Hematopoietic multipotent progenitor cell treated with erythropoietin and hydrocortisone succinate and interleukin-3 and kit ligand, for 4 days (in vitro differentiated cells): ENCODE measurements at regions not wholly inside any gene's neighbourhood (a gene's known extent, or its start where the extent isn't known, plus 50 kb on each side); places are given as distances from the start of the nearest gene placed in this dataset.

Source experiments
- DNase-seq: peaks from one replicate; pipeline ENCODE4 v3.0.0-alpha.2; 2015

DNA sequence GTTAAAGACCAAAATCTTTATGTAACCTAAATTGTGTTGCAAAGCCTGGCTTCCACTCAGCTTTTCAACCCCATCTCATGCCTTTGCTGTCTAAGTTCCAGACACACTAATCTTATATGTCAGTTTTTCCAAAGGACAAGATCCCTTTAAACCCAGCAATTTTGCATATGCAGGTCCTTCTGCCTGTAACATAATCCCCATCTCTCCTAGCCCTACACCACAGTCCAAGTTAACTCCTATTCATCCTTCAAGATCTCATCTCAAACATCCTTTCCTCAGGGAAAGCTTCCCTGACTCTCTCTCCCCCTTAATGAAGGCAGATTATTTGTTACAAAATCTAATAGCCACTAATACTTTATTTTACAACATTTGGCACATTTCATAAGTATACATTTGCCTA, 366.3 kb downstream of the PLPP3 start:
- DNase-seq: no peak

DNA sequence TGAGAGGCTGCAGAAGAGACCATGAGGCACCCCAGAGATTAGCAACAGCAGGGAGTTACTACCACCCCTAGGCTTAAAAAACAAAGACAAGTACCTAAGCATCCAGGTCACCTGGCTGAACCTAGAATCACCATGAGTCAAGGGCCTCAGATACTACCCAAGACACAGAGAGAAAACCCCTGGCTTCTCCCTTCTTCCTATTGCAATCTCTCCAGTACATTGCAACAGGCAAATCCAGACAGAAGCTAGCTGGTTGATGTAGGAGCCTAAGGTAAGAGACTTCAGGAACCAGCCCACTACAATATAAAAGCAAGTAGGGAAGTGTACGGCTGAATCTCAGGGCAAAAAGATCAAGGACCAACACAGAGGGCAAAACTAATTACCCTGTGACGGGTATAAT, 367.2 kb downstream of the PLPP3 start:
- no peak for DNase-seq

DNA sequence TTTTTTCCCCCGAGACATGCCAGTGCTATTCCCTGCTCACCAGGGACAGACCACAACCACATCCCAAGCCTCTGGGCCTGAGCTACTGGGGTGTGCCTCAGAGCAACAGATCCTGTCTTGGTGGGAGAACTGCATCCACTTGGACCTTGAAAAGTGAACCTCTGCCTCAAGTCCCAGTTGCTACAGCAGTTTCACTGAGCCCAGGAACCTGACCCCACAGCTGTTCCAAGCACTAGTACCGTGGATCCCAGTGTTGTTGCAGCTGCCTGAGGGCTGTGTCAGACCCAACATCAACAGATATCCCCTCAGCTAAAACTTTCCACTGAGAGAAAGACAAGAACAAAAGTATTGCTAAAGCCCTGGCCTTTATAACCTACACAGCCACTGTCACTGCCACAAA, 373.0 kb downstream of the PLPP3 start:
- no peak for DNase-seq

DNA sequence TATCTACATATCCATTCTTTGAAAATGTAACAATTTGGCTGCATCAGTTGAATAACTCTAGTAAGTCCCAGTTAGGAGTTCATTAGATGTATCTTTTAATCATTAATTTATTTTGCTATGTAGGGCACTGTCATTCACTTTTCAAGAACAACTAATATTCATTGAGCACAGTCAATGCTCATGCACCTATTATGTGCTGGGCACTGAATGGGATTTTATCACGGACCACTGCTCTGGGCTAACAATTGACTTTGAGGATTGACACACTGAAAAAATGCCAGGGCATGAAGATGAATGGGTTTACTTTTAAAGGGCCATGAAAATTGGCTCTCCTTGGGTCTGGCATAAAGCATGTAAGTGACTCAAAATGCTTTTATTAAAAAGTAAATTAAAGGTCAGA, 375.2 kb downstream of the PLPP3 start:
- no peak for DNase-seq

DNA sequence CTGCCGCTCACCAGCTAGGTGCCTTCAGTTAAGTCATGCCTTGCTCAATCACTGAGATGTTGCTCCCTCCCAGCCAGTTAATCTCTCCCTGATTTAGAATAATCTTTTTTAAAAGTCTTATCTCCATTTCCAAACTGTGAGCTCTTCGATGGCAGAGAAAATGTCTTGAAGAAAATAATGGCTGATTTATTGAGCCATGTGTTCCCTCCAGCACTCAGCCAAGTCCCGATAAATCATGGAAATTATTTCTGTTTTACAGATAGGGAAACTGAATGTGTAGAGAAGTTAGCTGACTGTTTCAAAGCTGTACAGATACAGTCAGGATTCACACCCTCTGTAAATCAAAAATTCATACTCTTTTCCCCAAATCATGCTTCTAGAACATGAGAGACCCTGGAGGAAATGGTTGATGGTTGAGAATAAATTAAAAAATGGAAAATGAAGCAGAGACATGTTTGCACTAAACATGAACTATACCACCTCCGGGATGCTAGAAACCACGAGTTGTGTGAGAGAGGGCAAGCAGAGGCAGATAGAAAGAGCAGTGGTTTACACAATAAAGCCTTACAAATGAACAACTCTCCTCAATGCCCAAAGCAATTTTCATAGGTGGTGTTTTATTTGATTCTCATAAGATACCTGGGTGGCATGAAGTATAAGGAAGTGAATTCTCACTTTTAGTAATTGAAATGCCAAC, 376.4 kb downstream of the PLPP3 start:
- no peak for DNase-seq

GRCh38 chr1:56202186-56202585, 377.2 kb downstream of the PLPP3 start:
- no peak for DNase-seq

DNA sequence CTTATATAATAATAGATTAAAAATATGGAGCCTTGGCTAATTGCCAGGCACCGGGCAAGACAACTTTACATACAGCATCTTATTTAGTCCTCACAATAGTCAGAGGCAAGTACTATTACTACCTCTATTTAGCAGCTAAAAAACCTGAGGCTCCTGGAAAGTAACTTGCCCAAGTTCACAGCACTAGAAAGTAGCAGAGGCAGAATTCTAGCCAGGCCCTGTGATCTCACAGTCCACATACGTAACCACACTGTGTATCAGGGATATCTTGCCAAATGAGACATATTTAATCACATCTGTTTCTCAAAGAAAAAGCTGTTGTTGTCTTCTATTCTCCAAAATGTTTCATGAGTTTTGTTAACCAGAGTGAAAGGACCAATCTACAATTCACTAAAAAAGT, 378.5 kb downstream of the PLPP3 start:
- DNase-seq: no peak

DNA sequence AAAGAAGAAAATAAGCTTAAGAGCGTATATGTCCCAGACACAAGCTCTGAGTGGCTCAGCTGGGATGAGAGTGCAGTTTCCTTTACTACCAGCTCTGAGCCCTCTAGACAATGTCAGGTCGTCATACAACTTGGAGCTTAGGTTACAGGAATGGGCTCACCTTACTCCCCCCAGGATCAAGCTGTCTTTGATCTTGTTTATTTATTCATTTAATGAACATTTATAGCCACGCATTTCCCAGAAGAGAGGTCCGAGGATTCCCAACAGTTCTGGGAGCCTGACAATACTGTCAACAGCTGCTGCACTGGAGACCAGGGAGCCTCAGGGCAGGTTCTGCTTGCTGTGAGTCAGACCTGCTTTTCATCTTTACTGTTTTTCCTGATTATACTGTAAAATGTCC, 378.9 kb downstream of the PLPP3 start:
- no peak for DNase-seq

GRCh38 chr1:56199956-56200355, 379.4 kb downstream of the PLPP3 start:
- peak; percentile 8 for DNase-seq

DNA sequence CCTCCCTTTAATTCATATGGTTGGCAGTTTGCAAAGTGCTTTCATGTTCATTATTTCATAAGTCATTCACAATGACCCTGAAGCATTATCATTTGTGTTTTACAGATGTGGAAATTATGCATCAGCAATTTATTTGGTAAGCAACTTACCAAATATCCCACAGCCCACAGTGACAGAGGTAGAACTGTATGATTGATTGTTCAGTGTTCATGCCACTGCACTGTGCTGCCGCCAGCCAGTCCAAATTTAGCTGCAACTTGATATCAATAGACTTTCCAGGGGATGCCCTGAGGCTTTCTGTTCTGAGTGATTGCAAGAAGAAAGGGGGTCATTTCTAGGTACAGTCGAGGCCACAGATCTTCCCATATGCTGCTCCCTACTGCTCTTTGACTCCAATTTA, 380.3 kb downstream of the PLPP3 start:
- no peak for DNase-seq

- DNase-seq: no peak
These were observed 381.4 kb downstream of the PLPP3 start for GRCh38 chr1:56197946-56198345.

- DNase-seq: no peak
These were observed 382.5 kb downstream of the PLPP3 start for GRCh38 chr1:56196839-56197238.

DNA sequence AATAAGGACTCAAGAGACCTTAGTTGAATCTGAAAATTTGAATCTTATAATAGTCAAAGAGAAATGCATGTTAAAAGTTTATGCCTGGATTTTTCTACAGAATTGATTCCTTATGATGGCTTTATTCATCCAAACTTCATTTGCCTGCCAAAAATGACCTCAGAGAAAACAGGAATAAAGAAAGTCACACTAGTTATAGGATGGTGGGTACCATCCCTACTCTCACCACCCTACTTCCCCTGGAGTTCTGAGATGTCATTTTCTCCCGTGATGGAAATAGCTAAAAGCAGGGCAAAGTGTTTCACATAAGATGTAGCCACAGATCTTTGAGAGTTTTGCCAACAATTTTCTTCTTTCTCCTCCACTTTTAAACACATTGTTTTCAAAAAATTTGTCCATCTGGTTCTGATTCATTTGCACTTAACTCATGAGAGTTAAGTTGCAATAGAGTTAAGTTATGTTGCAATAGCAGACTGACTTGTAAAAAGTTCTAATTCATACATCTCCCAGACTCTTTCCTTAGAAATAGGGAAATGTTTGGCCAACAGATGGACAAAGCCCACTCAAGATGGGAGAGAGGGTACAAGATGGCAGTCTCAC, 384.6 kb downstream of the PLPP3 start:
- no peak for DNase-seq

- no peak for DNase-seq
These were observed 385.7 kb downstream of the PLPP3 start for GRCh38 chr1:56193656-56194055.

- no peak for DNase-seq
These were observed 388.0 kb downstream of the PLPP3 start for GRCh38 chr1:56191369-56191768.

- no peak for DNase-seq
These were observed 388.5 kb downstream of the PLPP3 start for GRCh38 chr1:56190806-56191365.

DNA sequence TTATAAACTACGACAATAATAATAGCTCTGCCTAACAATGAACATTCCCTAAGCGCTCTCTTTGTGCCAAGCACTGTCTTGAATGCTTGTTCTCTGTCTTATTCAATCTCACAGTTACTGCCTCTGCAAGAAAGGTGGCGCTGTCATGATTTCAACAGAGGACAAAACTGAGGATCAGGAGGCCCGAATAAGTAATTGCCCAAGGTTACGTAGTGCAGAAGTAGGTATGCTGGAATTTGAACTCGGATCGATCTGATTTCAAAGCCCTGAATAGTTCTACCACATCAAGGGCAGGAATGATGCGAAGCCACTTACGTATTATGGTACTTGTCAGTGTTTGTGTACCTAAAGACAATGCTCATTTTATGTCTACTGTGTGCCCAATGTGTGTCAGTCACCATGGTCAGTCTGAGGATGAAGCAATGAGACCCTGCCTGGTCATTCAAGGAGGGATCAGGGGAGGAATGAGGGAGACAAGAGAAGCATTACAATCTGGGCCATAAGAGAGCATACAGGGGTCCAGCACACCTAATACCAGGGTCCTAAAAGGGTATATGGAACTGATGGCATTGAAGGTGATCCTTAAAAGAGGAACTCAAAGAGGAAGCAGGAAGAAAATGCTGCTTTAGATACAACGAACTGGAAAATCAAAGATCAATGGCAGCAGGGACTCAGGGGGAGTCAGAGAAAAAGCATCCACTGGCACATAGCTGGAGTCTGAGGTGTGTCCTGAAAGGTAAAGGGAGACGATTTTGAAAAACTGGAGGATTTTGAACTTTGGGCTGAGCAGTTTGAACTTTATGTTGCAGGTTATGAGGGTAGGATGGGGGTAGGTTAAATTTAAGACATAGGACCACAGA, 389.2 kb downstream of the PLPP3 start:
- peak; percentile 16 for DNase-seq

DNA sequence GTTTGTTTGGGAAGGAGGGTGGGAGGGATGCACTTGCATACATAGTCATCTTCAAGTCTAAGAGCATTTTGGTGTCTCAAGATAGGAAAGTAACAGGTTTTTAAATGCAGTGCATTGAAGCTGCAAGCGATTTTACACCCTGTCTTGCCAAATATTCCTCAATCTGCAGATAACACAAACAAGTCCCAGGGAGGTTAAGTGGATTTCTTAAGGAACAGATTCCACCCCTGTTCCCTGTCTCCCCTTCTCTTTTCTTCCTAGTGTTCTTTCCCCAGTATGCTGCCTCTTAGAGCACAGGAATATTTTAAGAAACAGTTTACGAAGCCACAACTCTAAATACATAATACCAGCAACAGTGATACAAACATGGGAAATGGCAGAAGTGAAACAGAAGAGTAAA, 389.9 kb downstream of the PLPP3 start:
- DNase-seq: no peak

DNA sequence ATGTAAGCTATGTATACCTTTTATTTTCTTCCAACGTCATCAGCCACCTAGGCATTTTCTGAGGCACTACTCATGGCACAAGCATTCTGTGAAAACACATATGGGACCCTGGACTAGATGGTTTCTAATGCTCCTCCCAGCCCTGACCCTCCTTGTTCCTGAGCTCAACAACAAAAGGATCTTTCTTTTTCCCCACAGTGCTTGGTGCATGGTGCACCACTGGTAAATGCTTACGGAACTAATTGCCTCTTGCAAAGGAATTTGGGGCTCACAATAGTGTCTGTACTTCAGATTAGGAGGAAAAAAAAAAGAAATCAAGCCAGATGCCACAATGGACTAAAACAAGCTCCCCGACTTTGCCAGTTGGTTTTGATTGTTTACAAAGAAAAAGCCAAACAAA, 390.5 kb downstream of the PLPP3 start:
- DNase-seq: no peak

DNA sequence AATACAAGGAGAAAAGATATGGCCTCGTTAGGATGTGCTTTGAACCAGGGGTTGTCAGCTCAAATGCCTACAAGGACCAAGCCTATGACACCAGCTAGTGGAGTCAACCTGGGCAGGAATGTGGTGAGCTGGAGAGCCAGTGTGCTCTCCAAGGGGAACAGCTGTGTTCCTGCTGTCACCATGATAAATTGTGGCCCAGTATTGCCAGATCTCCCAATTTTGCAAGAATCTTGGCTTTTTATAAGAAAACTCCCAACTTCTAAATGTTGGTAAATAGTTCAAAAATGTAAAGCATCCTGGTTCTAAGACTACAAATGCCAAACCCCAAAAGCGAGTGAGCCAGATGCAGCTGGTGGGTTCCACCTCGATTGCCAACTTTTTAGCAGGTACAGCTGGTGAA, 391.1 kb downstream of the PLPP3 start:
- DNase-seq: no peak

DNA sequence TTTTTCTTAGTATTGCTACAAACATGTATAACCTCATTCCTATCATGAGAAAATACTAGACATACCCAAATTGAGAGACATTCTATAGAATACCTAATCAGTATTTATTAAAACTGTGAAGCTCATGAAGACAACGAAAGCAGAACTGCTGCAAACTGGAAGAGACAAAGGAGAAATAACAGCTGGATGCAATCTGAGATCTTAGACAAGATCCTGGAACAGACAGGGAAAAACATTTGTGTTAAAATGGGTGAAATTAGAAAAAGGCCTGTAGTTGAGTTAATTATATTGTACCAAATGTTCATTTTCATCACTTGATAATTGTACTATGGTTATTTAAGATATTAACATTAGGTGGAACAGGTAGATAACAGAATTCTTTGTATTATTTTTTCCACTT, 392.0 kb downstream of the PLPP3 start:
- DNase-seq: no peak

DNA sequence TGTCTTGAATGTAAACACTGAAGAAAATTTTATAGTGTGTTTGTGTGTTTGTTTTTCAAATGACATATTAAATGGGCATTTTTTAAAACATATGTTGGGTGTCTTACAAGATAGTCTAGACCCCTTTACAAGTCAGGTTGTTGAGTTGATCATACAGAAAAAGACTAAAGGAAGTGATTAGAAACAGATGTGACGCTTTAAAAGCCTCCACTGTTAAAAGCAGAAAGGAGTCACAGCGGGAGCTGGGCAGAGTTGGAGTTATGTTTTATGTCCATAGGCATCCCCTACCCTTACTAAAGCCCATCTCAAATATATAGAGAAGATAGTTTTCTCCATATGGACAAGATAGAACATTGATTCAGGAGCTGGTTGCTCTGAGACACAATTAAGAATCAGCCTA, 393.9 kb downstream of the PLPP3 start:
- DNase-seq: no peak

- DNase-seq: no peak
These were observed 396.2 kb downstream of the PLPP3 start for GRCh38 chr1:56183151-56183550.
